MCF 10A (cell line): ENCODE measurements at regions not wholly inside any gene's neighbourhood (a gene's known extent, or its start where the extent isn't known, plus 50 kb on each side); places are given as distances from the start of the nearest gene placed in this dataset.

ENCODE experiments used
- BruUV-seq: library from RNA; stranded (reverse); fragments of 400-500 nt; replicated peaks from 2 replicates; lab custom pipeline; 2021; lab: Mats Ljungman, UMichigan
- CTCF ChIA-PET: fragments of 300-600 bp; sonication (Branson Sonifier 250); formaldehyde crosslinking; extraction: SDS; loops from one replicate; lab custom pipeline; 2021; ENCODE audit warnings: antibody characterized with exemption, inconsistent platforms; lab: Yijun Ruan, JAX
- POLR2A ChIA-PET: fragments of 300-600, 350-650 bp; sonication (Branson Sonifier 250); formaldehyde crosslinking; extraction: SDS; loops from one replicate; lab custom pipeline; 2020; ENCODE audit warnings: antibody characterized with exemption, inconsistent platforms; lab: Yijun Ruan, JAX
- DNase-seq: peaks from one replicate; pipeline ENCODE4 v3.0.0-alpha.2; 2018; ENCODE audit not compliant: unreplicated experiment
- H3K27ac Mint-ChIP-seq: one replicate; pipeline ENCODE4 v1.8.0; 2022; ENCODE audit warnings: mild to moderate bottlenecking, low read depth, mixed read lengths; ENCODE audit not compliant: unreplicated experiment
- H3K27me3 Mint-ChIP-seq: one replicate; pipeline ENCODE4 v1.8.0; 2022; ENCODE audit warnings: mixed read lengths; ENCODE audit not compliant: insufficient read depth, unreplicated experiment
- H3K36me3 Mint-ChIP-seq: one replicate; pipeline ENCODE4 v1.8.0; 2022; ENCODE audit warnings: mild to moderate bottlenecking, moderate library complexity, mixed read lengths; ENCODE audit not compliant: insufficient read depth, unreplicated experiment
- H3K4me1 Mint-ChIP-seq: one replicate; pipeline ENCODE4 v1.8.0; 2022; ENCODE audit warnings: mixed read lengths; ENCODE audit not compliant: insufficient read depth, unreplicated experiment
- H3K4me3 Mint-ChIP-seq: one replicate; pipeline ENCODE4 v1.8.0; 2022; ENCODE audit warnings: mild to moderate bottlenecking, moderate library complexity, mixed read lengths; ENCODE audit not compliant: unreplicated experiment
- H3K9me3 Mint-ChIP-seq: one replicate; pipeline ENCODE4 v1.8.0; 2022; ENCODE audit warnings: mixed read lengths; ENCODE audit not compliant: unreplicated experiment
- intact Hi-C: fragments of 100-400 bp; cut with micrococcal nuclease; formaldehyde crosslinking; loops from 2 replicates; pipeline ENCODE4 v1.14.1; 2022
- TF ChIP-seq, protein P1 (sequence below): fragments of 200-600 bp; IDR thresholded peaks from one replicate; pipeline ENCODE4 v1.8.0; 2022; ENCODE audit warnings: antibody characterized with exemption, mild to moderate bottlenecking; ENCODE audit not compliant: unreplicated experiment

GRCh38 chr12:107320929-107321631, 227.7 kb upstream of the CRY1 start:
- TF ChIP-seq, protein P1, sequence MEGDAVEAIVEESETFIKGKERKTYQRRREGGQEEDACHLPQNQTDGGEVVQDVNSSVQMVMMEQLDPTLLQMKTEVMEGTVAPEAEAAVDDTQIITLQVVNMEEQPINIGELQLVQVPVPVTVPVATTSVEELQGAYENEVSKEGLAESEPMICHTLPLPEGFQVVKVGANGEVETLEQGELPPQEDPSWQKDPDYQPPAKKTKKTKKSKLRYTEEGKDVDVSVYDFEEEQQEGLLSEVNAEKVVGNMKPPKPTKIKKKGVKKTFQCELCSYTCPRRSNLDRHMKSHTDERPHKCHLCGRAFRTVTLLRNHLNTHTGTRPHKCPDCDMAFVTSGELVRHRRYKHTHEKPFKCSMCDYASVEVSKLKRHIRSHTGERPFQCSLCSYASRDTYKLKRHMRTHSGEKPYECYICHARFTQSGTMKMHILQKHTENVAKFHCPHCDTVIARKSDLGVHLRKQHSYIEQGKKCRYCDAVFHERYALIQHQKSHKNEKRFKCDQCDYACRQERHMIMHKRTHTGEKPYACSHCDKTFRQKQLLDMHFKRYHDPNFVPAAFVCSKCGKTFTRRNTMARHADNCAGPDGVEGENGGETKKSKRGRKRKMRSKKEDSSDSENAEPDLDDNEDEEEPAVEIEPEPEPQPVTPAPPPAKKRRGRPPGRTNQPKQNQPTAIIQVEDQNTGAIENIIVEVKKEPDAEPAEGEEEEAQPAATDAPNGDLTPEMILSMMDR: no peak
- H3K9me3 Mint-ChIP-seq: no peaks in the 10 kb centered on the region
- no peak overlapping the region for H3K27ac Mint-ChIP-seq
- ChIA-PET POLR2A (interaction anchor here (0.8 to 1.8 kb wide), 3 partner anchors 8 to 28 kb away, joined by 3 to 9 read pairs (median 4); no protein-coding TSS in a partner anchor), CTCF (interaction anchor here (0.5 to 1.0 kb wide), 4 partner anchors 25 to 900 kb away, joined by 3 to 5 read pairs (median 4); no protein-coding TSS in a partner anchor)
- BruUV-seq: no TSS peak
- DNase-seq: peak; percentile 46
- peak overlapping the region; percentile 77 for H3K4me3 Mint-ChIP-seq
- peaks cover 23% of the 10 kb centered on the region for H3K27me3 Mint-ChIP-seq
- intact Hi-C loops: no loop called here
- H3K4me1 Mint-ChIP-seq: peaks cover 5% of the 10 kb centered on the region
- no peaks in the 10 kb centered on the region for H3K36me3 Mint-ChIP-seq

- CTCF ChIA-PET: no interaction called here
- POLR2A ChIA-PET: no interaction called here
- Mint-ChIP-seq H3K4me1 (peaks cover 5% of the 10 kb centered on the region), H3K27me3 (peaks cover 17% of the 10 kb centered on the region), H3K36me3 (no peaks in the 10 kb centered on the region), H3K9me3 (no peaks in the 10 kb centered on the region), H3K4me3 (peak overlapping the region; percentile 77), H3K27ac (no peak overlapping the region)
- no peak for DNase-seq
- BruUV-seq: no TSS peak
- TF ChIP-seq, protein P1: no peak
- intact Hi-C loops: no loop called here
These were observed 228.7 kb upstream of the CRY1 start for GRCh38 chr12:107322063-107322462.

GRCh38 chr12:107325075-107325608, 231.8 kb upstream of the CRY1 start:
- TF ChIP-seq, protein P1: no peak
- Mint-ChIP-seq H3K4me1 (peaks cover 5% of the 10 kb centered on the region), H3K9me3 (no peaks in the 10 kb centered on the region), H3K27me3 (peaks cover 17% of the 10 kb centered on the region), H3K4me3 (no peak overlapping the region), H3K27ac (no peak overlapping the region), H3K36me3 (no peaks in the 10 kb centered on the region)
- DNase-seq: no peak
- no TSS peak for BruUV-seq
- ChIA-PET POLR2A (interaction anchor here (1.3 kb wide), 1 partner anchor 9 kb away, joined by 3 read pairs; no protein-coding TSS in a partner anchor), CTCF (no interaction called here)
- intact Hi-C loops: no loop called here

GRCh38 chr12:107326237-107326636, 232.9 kb upstream of the CRY1 start:
- DNase-seq: no peak
- CTCF ChIA-PET: no interaction called here
- TF ChIP-seq, protein P1: no peak
- H3K36me3 Mint-ChIP-seq: no peaks in the 10 kb centered on the region
- intact Hi-C loops: no loop called here
- BruUV-seq: no TSS peak
- H3K4me3 Mint-ChIP-seq: no peak overlapping the region
- no peaks in the 10 kb centered on the region for H3K9me3 Mint-ChIP-seq
- H3K4me1 Mint-ChIP-seq: no peaks in the 10 kb centered on the region
- H3K27ac Mint-ChIP-seq: no peak overlapping the region
- H3K27me3 Mint-ChIP-seq: peaks cover 7% of the 10 kb centered on the region
- POLR2A ChIA-PET: interaction anchor here (1.3 kb wide), 1 partner anchor 10 kb away, joined by 3 read pairs; no protein-coding TSS in a partner anchor
